ENCODE measurements at regions not wholly inside any gene's neighbourhood (a gene's known extent, or its start where the extent isn't known, plus 50 kb on each side); places are given as distances from the start of the nearest gene placed in this dataset.

- no peak for TF ChIP-seq CTCF (conservative IDR thresholded peaks at IDR 0.05)
- no peaks in the 10 kb centered on the region for H3K36me3 Mint-ChIP-seq (ENCODE audit: low read depth)
- peaks cover 24% of the 10 kb centered on the region for H3K27me3 ChIP-seq (ENCODE audit: control insufficient read depth, insufficient read depth, low read length, poor library complexity, severe bottlenecking)
Observed at GRCh38 chr16:86229283-86229682, 281.0 kb upstream of the FOXF1 start.

GRCh38 chr16:86229866-86230656, 280.3 kb upstream of the FOXF1 start:
- Mint-ChIP-seq H3K27ac (no peak overlapping the region), H3K4me3 (no peak overlapping the region), H3K4me1 (no peaks in the 10 kb centered on the region), H3K36me3 (ENCODE audit: low read depth) (no peaks in the 10 kb centered on the region), H3K27me3 (ENCODE audit: insufficient read depth) (peaks cover 24% of the 10 kb centered on the region), H3K9me3 (peaks cover 13% of the 10 kb centered on the region)
- no peak for DNase-seq
- no peaks in the 10 kb centered on the region for H3K36me3 ChIP-seq (ENCODE audit: control insufficient read depth, insufficient read depth, low read length)
- WGBS, 2 experiments (ENCODE audit: insufficient coverage in 1 of 2, insufficient read length in 1 of 2), result 89 to 90% methylated on average over 20 to 22 of the region's 22 CpGs
- H3K9me3 ChIP-seq (ENCODE audit: control insufficient read depth, low read length), result no peaks in the 10 kb centered on the region
- no peaks in the 10 kb centered on the region for H3K4me1 ChIP-seq (ENCODE audit: control insufficient read depth, insufficient read depth, low read length)
- H3K4me3 ChIP-seq (ENCODE audit: low read length), result no peak overlapping the region
- no peak for TF ChIP-seq CTCF (conservative IDR thresholded peaks at IDR 0.05)
- H3K9ac ChIP-seq (ENCODE audit: extremely low read depth, low read length, poor library complexity, severe bottlenecking), result no peak overlapping the region
- peaks cover 16% of the 10 kb centered on the region for H3K27me3 ChIP-seq (ENCODE audit: control insufficient read depth, insufficient read depth, low read length, poor library complexity, severe bottlenecking)
- no peak overlapping the region for H3K27ac ChIP-seq (ENCODE audit: low read depth, low read length)

More at GRCh38 chr16:86229283-86229682, 281.0 kb upstream of the FOXF1 start:
- DNase-seq, result no peak
- Mint-ChIP-seq H3K27me3 (ENCODE audit: insufficient read depth) (peaks cover 24% of the 10 kb centered on the region), H3K9me3 (peaks cover 13% of the 10 kb centered on the region), H3K4me1 (no peaks in the 10 kb centered on the region), H3K4me3 (no peak overlapping the region), H3K27ac (no peak overlapping the region)
- Histone ChIP-seq H3K27ac (ENCODE audit: low read depth, low read length) (no peak overlapping the region), H3K9me3 (ENCODE audit: control insufficient read depth, low read length) (no peaks in the 10 kb centered on the region), H3K36me3 (ENCODE audit: control insufficient read depth, insufficient read depth, low read length) (no peaks in the 10 kb centered on the region), H3K9ac (ENCODE audit: extremely low read depth, low read length, poor library complexity, severe bottlenecking) (no peak overlapping the region), H3K4me3 (ENCODE audit: low read length) (no peak overlapping the region), H3K4me1 (ENCODE audit: control insufficient read depth, insufficient read depth, low read length) (no peaks in the 10 kb centered on the region)
- WGBS, 2 experiments (ENCODE audit: insufficient coverage in 1 of 2, insufficient read length in 1 of 2), result 88 to 91% methylated on average over 1 to 2 of the region's 2 CpGs

GRCh38 chr16:86231321-86231995, 278.9 kb upstream of the FOXF1 start:
- Mint-ChIP-seq H3K4me3 (no peak overlapping the region), H3K4me1 (no peaks in the 10 kb centered on the region), H3K27ac (no peak overlapping the region), H3K27me3 (ENCODE audit: insufficient read depth) (peaks cover 16% of the 10 kb centered on the region), H3K9me3 (peaks cover 13% of the 10 kb centered on the region), H3K36me3 (ENCODE audit: low read depth) (no peaks in the 10 kb centered on the region)
- H3K9ac ChIP-seq (ENCODE audit: extremely low read depth, low read length, poor library complexity, severe bottlenecking), result no peak overlapping the region
- no peak overlapping the region for H3K27ac ChIP-seq (ENCODE audit: low read depth, low read length)
- no peak for TF ChIP-seq CTCF (conservative IDR thresholded peaks at IDR 0.05)
- no peak overlapping the region for H3K4me3 ChIP-seq (ENCODE audit: low read length)
- H3K9me3 ChIP-seq (ENCODE audit: control insufficient read depth, low read length), result no peaks in the 10 kb centered on the region
- no peak for DNase-seq
- peaks cover 11% of the 10 kb centered on the region for H3K27me3 ChIP-seq (ENCODE audit: control insufficient read depth, insufficient read depth, low read length, poor library complexity, severe bottlenecking)
- 97 to 99% methylated on average over 9 to 11 of the region's 11 CpGs for WGBS, 2 experiments (ENCODE audit: insufficient coverage in 1 of 2, insufficient read length in 1 of 2)
- H3K4me1 ChIP-seq (ENCODE audit: control insufficient read depth, insufficient read depth, low read length), result no peaks in the 10 kb centered on the region
- H3K36me3 ChIP-seq (ENCODE audit: control insufficient read depth, insufficient read depth, low read length), result no peaks in the 10 kb centered on the region

Measured in endodermal cell (in vitro differentiated cells).